ENCODE measurements at regions not wholly inside any gene's neighbourhood (a gene's known extent, or its start where the extent isn't known, plus 50 kb on each side); places are given as distances from the start of the nearest gene placed in this dataset.

DNA sequence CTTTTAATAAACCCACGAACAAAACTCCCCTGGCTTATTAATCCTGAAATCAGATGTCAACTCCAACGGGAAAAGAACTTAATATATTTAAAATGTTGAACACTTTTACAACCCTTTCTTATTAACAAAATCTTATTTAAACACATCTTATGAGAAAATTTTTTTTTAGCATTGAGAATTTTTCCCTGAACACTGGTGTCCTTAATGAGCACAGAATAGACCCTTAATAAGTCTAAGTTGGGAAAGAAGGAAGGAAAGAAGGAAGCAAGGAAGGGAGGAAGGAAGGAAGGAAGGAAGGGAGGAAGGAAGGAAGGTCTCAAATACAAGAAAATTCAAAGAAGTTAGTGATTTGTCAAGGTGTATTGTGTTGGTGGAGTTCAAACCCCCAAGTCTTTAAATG, 129.2 kb upstream of the COL1A2 start:
- TF ChIP-seq CTCF (IDR thresholded peaks at IDR 0.05), result no peak
- no peak for TF ChIP-seq POLR2A (IDR thresholded peaks at IDR 0.05)

All from uterus (tissue), 2 donors.